Right lobe of liver (tissue), 6 donors: ENCODE measurements at regions not wholly inside any gene's neighbourhood (a gene's known extent, or its start where the extent isn't known, plus 50 kb on each side); places are given as distances from the start of the nearest gene placed in this dataset.
"Not testable (repeated sequence)": the region's sequence is repeated elsewhere in the genome, so short reads cannot be mapped to it uniquely, and the experiment has no call there.

Source experiments
- ATAC-seq, 4 donors: fragments of 200-7000 bp; cut with Tn5 transposase; one replicate each; pipeline ENCODE4 v1.9.1; 2020; ENCODE audit warnings: mild to moderate bottlenecking in 4 of 4, moderate library complexity in 4 of 4
- DNase-seq, 3 donors: peaks; one replicate each; pipeline ENCODE4 v3.0.0-alpha.2; 2020
- H3K27ac ChIP-seq, 3 donors: fragments of 200-600 bp; one replicate each; pipeline ENCODE4 v1.8.0; 2022
- H3K27me3 ChIP-seq, 2 donors: fragments of 200-600 bp; one replicate each; pipeline ENCODE4 v1.8.0; 2022
- H3K36me3 ChIP-seq, 4 donors: fragments of 200-600 bp; sonication (generic) in 1 of 4; one replicate each; pipeline versions ENCODE4 v1.5.1 to v1.8.0; 2017 to 2022; ENCODE audit warnings: control low read depth in 1 of 4
- H3K4me1 ChIP-seq, 4 donors: fragments of 200-600 bp; sonication (generic) in 1 of 4; one replicate each; pipeline versions ENCODE4 v1.5.1 to v1.8.0; 2017 to 2022; ENCODE audit warnings: control low read depth in 1 of 4
- H3K4me3 ChIP-seq, 3 donors: fragments of 200-600 bp; one replicate each; pipeline ENCODE4 v1.8.0; 2022
- H3K9me3 ChIP-seq, 4 donors: fragments of 200-600 bp; sonication (generic) in 1 of 4; one replicate each; pipeline versions ENCODE4 v1.5.1 to v1.8.0; 2017 to 2022; ENCODE audit warnings: control low read depth in 1 of 4
- CTCF ChIP-seq, 4 donors: fragments of 200-600 bp in 3 of 4; fragments of 450-650 bp in 1 of 4; IDR thresholded peaks; one replicate each; pipeline versions ENCODE4 v1.5.1 to v1.8.0; 2016 to 2022; ENCODE audit warnings: antibody characterized with exemption in 4 of 4, mild to moderate bottlenecking in 2 of 4
- POLR2A ChIP-seq: fragments of 450-650 bp; IDR thresholded peaks from one replicate; pipeline ENCODE4 v1.6.1; 2017; ENCODE audit warnings: antibody characterized with exemption, mild to moderate bottlenecking
- WGBS: methylation state at CpG from one replicate; pipeline ENCODE4 v1.1.6; 2018; ENCODE audit warnings: low coverage, low lambda C conversion rate; ENCODE audit not compliant: insufficient coverage; ENCODE audit errors: missing lambda C conversion rate; 5-methylcytosine and 5-hydroxymethylcytosine counted together
- intact Hi-C, 2 donors: fragments of 100-400 bp; cut with DNase I; formaldehyde crosslinking; loops; one replicate each; pipeline versions ENCODE4 v1.11.2 to v1.14.1; 2022
- donor health status: DM: no; HTN: yes; CAD: no.
- donor health status: DM: no; HTN: no; CAD: no.
- donor health status: DM: no; HTN: no; CAD: no.
- donor health status: DM: no; HTN: yes; CAD: no.
- donor health status: DM: no; HTN: yes; CAD: no.

- Histone ChIP-seq H3K27ac (no peak overlapping the region), H3K27me3 (no peaks in the 10 kb centered on the region), H3K4me1 (no peaks in the 10 kb centered on the region), H3K4me3 (no peak overlapping the region), H3K36me3 (no peaks in the 10 kb centered on the region), H3K9me3 (no peaks in the 10 kb centered on the region)
- intact Hi-C loops = no loop called here
- 56% methylated on average over 4 of the region's 7 CpGs for WGBS
- DNase-seq (peak in 1 of 3 donors; percentile 31), ATAC-seq (peak in 1 of 4 donors; percentile 20)
- no peak for TF ChIP-seq POLR2A
- TF ChIP-seq CTCF (IDR thresholded peaks at IDR 0.05) = no peak
Observed at GRCh38 chr7:46107610-46108217, 186.6 kb upstream of the IGFBP3 start.

DNA sequence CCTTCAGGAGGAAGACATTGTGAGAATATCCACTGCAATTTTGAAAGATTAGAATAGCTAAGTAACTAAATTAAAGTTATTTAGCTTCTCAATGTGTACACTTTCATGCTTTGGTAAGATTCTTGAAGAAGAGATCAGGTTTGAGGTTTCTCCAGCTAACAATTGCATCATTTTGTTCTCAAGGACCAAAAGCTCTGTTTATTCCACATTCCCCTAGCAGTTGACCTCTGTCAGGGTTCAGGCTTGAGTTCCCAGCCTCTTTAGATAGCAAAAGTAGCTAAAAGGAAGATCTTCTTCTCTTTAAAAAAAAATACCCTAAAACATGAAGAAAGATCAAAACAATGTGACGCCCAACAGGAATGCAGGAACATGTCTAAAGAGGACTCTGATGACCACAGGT lies 179.4 kb upstream of the IGFBP3 start:
- intact Hi-C loops = no loop called here
- 63% methylated on average over 1 of the region's 1 CpG for WGBS
- Histone ChIP-seq H3K27ac (no peak overlapping the region), H3K4me3 (no peak overlapping the region), H3K27me3 (no peaks in the 10 kb centered on the region), H3K36me3 (no peaks in the 10 kb centered on the region), H3K4me1 (no peaks in the 10 kb centered on the region), H3K9me3 (no peaks in the 10 kb centered on the region)
- DNase-seq (no peak), ATAC-seq (no peak)
- TF ChIP-seq CTCF (IDR thresholded peaks at IDR 0.05) = no peak
- no peak for TF ChIP-seq POLR2A

- no peak overlapping the region for H3K27ac ChIP-seq
- no peak for ATAC-seq
- TF ChIP-seq CTCF (IDR thresholded peaks at IDR 0.05) (no peak), POLR2A (no peak)
- WGBS = 9% methylated on average over 1 of the region's 1 CpG
- H3K36me3 ChIP-seq = no peaks in the 10 kb centered on the region
- H3K4me1 ChIP-seq = no peaks in the 10 kb centered on the region
- no peak for DNase-seq
- H3K27me3 ChIP-seq = no peaks in the 10 kb centered on the region
- intact Hi-C loops = no loop called here
- no peak overlapping the region for H3K4me3 ChIP-seq
- H3K9me3 ChIP-seq = no peaks in the 10 kb centered on the region
Observed at GRCh38 chr7:46099076-46099475, 178.0 kb upstream of the IGFBP3 start.

GRCh38 chr7:46091071-46091470 lies 170.0 kb upstream of the IGFBP3 start:
- ATAC-seq = no peak
- intact Hi-C loops = no loop called here
- 24% methylated on average over 1 of the region's 1 CpG for WGBS
- Histone ChIP-seq H3K9me3 (no peaks in the 10 kb centered on the region), H3K27me3 (no peaks in the 10 kb centered on the region), H3K27ac (no peak overlapping the region), H3K36me3 (no peaks in the 10 kb centered on the region), H3K4me1 (no peaks in the 10 kb centered on the region), H3K4me3 (no peak overlapping the region)
- DNase-seq = no peak
- no peak for TF ChIP-seq CTCF (IDR thresholded peaks at IDR 0.05)
- no peak for TF ChIP-seq POLR2A

GRCh38 chr7:46089281-46089680 lies 168.2 kb upstream of the IGFBP3 start:
- H3K4me3 ChIP-seq = no peak overlapping the region
- H3K27me3 ChIP-seq = no peaks in the 10 kb centered on the region
- H3K9me3 ChIP-seq = no peaks in the 10 kb centered on the region
- no peak overlapping the region for H3K27ac ChIP-seq
- intact Hi-C loops = no loop called here
- H3K4me1 ChIP-seq = no peaks in the 10 kb centered on the region
- ATAC-seq (no peak), DNase-seq (no peak)
- no peak for TF ChIP-seq CTCF (IDR thresholded peaks at IDR 0.05)
- no peak for TF ChIP-seq POLR2A
- 93% methylated on average over 1 of the region's 1 CpG for WGBS
- no peaks in the 10 kb centered on the region for H3K36me3 ChIP-seq

- H3K4me1 ChIP-seq, H3K36me3 ChIP-seq, DNase-seq, intact Hi-C loops, H3K9me3 ChIP-seq, ATAC-seq, H3K27me3 ChIP-seq, H3K27ac ChIP-seq, H3K4me3 ChIP-seq: not testable (repeated sequence)
- 100% methylated on average over 1 of the region's 2 CpGs for WGBS
Observed at GRCh38 chr7:46088486-46088885, 167.4 kb upstream of the IGFBP3 start.
